ENCODE measurements at regions not wholly inside any gene's neighbourhood (a gene's known extent, or its start where the extent isn't known, plus 50 kb on each side); places are given as distances from the start of the nearest gene placed in this dataset.
A peak's percentile ranks its signal among the peaks of the same experiment; 100 is the strongest.
"Not testable (repeated sequence)": the region's sequence is repeated elsewhere in the genome, so short reads cannot be mapped to it uniquely, and the experiment has no call there.

DNA sequence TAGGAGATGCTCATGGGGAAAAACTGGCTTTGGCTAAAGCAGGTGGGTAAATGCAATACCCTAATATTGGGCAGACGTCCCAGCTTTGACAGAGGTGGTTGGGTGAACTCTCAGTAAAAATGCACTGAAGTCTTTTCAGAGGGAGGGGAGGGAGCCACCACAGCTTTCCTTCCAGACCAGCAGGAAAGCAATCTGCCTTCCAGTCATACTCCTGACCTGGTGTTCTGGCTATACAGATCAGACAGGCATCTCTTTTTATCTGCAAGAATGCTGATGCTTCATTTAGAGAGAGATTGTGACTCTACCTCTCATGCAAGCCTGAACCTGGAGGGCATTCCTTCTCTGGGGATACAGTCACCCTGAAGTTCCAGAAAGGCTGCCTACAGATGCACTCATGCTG, 52.6 kb upstream of the ICA1 start:
- Histone ChIP-seq H3K27me3 (ENCODE audit: control insufficient read depth in 1 of 2, insufficient read depth in 2 of 2, low read length in 2 of 2) (no peaks in the 10 kb centered on the region), H3K9ac (ENCODE audit: low read length in 2 of 2) (no peak overlapping the region), H3K4me3 (ENCODE audit: low read length in 2 of 2) (no peak overlapping the region), H3K9me3 (ENCODE audit: control insufficient read depth in 2 of 2, low read length in 2 of 2) (peaks cover 0 to 10% of the 10 kb centered on the region in 2 donors), H3K4me1 (ENCODE audit: control insufficient read depth, insufficient read depth, low read length) (no peaks in the 10 kb centered on the region), H3K27ac (ENCODE audit: low read length) (no peak overlapping the region), H3K36me3 (ENCODE audit: control insufficient read depth in 2 of 2, insufficient read depth in 2 of 2, low read length in 2 of 2) (no peaks in the 10 kb centered on the region)

DNA sequence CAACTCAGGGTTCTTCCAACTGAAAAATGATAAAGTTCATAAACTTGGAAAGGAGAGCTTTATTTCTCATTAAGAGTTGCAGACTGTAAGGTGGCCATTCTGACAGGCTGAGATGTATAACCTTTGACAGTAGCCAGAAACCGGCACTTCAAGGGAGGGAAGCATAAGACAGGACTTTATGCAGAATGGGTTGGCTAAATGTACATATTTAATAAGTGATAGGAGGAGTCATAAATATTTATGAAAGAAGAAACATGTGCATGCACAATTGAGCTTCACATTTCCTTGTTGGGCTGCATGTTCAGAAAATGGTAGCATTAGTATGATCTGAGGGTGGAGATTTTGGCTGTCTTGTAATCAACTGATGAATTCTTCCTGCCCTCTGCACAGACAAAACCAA, 57.1 kb upstream of the ICA1 start:
- Histone ChIP-seq H3K27ac (ENCODE audit: low read length) (no peak overlapping the region), H3K4me3 (ENCODE audit: low read length in 2 of 2) (no peak overlapping the region), H3K36me3 (ENCODE audit: control insufficient read depth in 2 of 2, insufficient read depth in 2 of 2, low read length in 2 of 2) (no peaks in the 10 kb centered on the region), H3K9ac (ENCODE audit: low read length in 2 of 2) (no peak overlapping the region), H3K4me1 (ENCODE audit: control insufficient read depth, insufficient read depth, low read length) (no peaks in the 10 kb centered on the region), H3K27me3 (ENCODE audit: control insufficient read depth in 1 of 2, insufficient read depth in 2 of 2, low read length in 2 of 2) (no peaks in the 10 kb centered on the region), H3K9me3 (ENCODE audit: control insufficient read depth in 2 of 2, low read length in 2 of 2) (peaks cover 0 to 10% of the 10 kb centered on the region in 2 donors)

DNA sequence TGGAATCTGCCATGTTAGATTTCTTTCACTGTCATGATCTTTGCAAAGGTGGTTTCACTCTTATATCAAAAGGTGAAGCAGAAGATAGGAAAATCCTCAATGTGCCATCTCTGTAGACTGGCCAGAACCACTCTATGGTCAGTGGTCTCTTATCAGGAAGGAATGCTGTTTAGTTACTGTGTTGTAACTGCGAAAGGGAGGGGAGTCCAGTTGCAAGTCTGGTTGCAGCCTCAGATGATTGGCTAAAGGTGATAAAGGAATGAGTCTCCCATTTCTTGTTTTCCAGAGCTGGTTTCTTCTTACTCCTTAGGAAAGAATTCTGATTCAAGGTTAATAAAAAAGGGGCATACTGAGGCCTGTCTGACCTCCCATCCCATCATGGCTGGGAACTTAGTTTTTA, 58.2 kb upstream of the ICA1 start:
- Histone ChIP-seq H3K9ac (ENCODE audit: low read length in 2 of 2) (no peak overlapping the region), H3K4me1 (ENCODE audit: control insufficient read depth, insufficient read depth, low read length) (no peaks in the 10 kb centered on the region)

DNA sequence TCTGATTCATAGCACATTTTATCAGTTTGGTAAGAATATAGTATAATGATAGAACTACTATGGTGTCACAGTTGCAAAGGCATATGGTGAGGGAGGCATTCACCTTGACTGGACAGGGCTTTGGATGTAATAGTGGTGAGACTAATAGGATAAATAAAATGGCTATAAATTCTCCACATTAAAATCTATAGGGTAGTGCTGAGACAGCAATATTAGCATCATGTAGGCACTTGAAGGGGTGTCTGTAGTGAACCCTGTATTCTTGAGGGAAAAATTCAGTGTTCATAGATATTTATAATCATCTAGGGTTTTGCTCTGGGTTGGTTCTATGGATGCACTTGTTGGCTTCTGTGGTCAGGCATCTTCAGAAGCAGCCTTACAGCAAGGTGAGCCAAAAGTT, 59.3 kb upstream of the ICA1 start:
- no peaks in the 10 kb centered on the region for H3K9me3 ChIP-seq (ENCODE audit: control insufficient read depth in 2 of 2, low read length in 2 of 2)

More for the DNA sequence above, 58.2 kb upstream of the ICA1 start:
- Histone ChIP-seq H3K27me3 (ENCODE audit: control insufficient read depth in 1 of 2, insufficient read depth in 2 of 2, low read length in 2 of 2) (no peaks in the 10 kb centered on the region), H3K27ac (ENCODE audit: low read length) (no peak overlapping the region), H3K4me3 (ENCODE audit: low read length in 2 of 2) (no peak overlapping the region), H3K36me3 (ENCODE audit: control insufficient read depth in 2 of 2, insufficient read depth in 2 of 2, low read length in 2 of 2) (no peaks in the 10 kb centered on the region), H3K9me3 (ENCODE audit: control insufficient read depth in 2 of 2, low read length in 2 of 2) (peaks cover 0 to 2% of the 10 kb centered on the region in 2 donors)

DNA sequence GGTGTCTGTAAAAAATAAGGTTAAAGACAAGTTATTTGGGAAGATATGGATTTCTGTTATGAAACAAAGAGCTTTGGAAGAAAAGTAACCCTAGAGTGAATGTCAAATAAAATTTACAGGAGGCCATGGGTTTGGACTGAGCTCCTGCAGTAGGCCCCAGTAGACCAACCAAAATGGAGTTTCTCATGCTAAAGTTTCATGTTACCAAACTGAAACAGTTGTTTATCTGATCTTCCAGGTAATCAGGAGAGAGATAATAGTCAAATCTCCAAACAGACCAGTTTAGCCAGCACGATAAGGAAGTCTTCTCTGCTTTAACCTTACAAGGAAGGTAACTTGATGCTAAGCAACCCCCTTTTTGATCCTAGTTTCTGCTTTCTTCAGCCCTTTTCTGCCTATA, 60.7 kb upstream of the ICA1 start:
- no peaks in the 10 kb centered on the region for H3K27me3 ChIP-seq (ENCODE audit: control insufficient read depth in 1 of 2, insufficient read depth in 2 of 2, low read length in 2 of 2)
- no peak overlapping the region for H3K27ac ChIP-seq (ENCODE audit: low read length)
- no peak overlapping the region for H3K9ac ChIP-seq (ENCODE audit: low read length in 2 of 2)
- H3K36me3 ChIP-seq (ENCODE audit: control insufficient read depth in 2 of 2, insufficient read depth in 2 of 2, low read length in 2 of 2): no peaks in the 10 kb centered on the region
- no peak overlapping the region for H3K4me3 ChIP-seq (ENCODE audit: low read length in 2 of 2)
- H3K4me1 ChIP-seq (ENCODE audit: control insufficient read depth, insufficient read depth, low read length): no peaks in the 10 kb centered on the region
- H3K9me3 ChIP-seq (ENCODE audit: control insufficient read depth in 2 of 2, low read length in 2 of 2): no peaks in the 10 kb centered on the region

More for the DNA sequence above, 59.3 kb upstream of the ICA1 start:
- H3K27me3 ChIP-seq (ENCODE audit: control insufficient read depth in 1 of 2, insufficient read depth in 2 of 2, low read length in 2 of 2): no peaks in the 10 kb centered on the region
- H3K4me3 ChIP-seq (ENCODE audit: low read length in 2 of 2): no peak overlapping the region
- no peaks in the 10 kb centered on the region for H3K4me1 ChIP-seq (ENCODE audit: control insufficient read depth, insufficient read depth, low read length)
- no peak overlapping the region for H3K9ac ChIP-seq (ENCODE audit: low read length in 2 of 2)
- H3K36me3 ChIP-seq (ENCODE audit: control insufficient read depth in 2 of 2, insufficient read depth in 2 of 2, low read length in 2 of 2): no peaks in the 10 kb centered on the region
- H3K27ac ChIP-seq (ENCODE audit: low read length): no peak overlapping the region

DNA sequence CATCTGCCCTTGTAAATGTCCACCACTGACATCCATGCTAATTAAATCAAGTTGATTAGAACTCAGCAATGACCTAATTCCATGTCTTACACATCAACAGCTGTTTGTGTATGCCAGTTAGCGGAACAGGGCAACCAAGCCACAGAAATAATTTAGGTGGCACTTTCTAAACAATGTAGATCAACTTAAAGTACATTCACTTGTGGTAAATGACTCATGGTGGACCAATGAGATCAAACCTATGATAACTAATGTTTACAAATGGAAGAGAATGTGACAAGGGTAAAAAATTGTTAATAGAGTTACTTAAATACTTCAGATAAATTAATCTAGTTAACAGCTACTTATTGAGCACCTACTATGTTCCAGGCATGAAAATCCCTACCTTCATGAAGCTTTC, 63.1 kb upstream of the ICA1 start:
- Histone ChIP-seq H3K9me3 (ENCODE audit: control insufficient read depth in 2 of 2, low read length in 2 of 2) (no peaks in the 10 kb centered on the region), H3K27me3 (ENCODE audit: control insufficient read depth in 1 of 2, insufficient read depth in 2 of 2, low read length in 2 of 2) (no peaks in the 10 kb centered on the region), H3K4me1 (ENCODE audit: control insufficient read depth, insufficient read depth, low read length) (no peaks in the 10 kb centered on the region), H3K4me3 (ENCODE audit: low read length in 2 of 2) (no peak overlapping the region), H3K36me3 (ENCODE audit: control insufficient read depth in 2 of 2, insufficient read depth in 2 of 2, low read length in 2 of 2) (no peaks in the 10 kb centered on the region), H3K9ac (ENCODE audit: low read length in 2 of 2) (no peak overlapping the region), H3K27ac (ENCODE audit: low read length) (no peak overlapping the region)

DNA sequence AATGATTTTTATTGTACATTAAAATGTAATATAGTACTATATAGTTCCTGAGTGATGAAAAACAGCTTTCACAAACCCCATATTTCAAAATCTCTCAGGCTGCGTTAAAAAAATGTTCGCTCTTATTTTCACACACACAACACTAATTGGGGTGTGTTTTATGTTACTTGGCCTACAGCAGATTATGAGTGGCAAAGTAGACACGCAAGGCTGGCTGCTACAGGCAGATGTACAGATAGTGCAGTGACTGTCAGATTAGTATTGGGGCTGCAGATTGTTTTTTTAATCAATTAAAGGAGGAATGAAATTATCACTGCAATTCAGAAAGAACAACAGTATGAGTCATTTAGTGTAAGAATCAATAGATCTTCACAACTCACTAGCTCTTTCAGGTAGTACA, 65.2 kb upstream of the ICA1 start:
- Histone ChIP-seq H3K27me3 (ENCODE audit: control insufficient read depth in 1 of 2, insufficient read depth in 2 of 2, low read length in 2 of 2) (no peaks in the 10 kb centered on the region), H3K36me3 (ENCODE audit: control insufficient read depth in 2 of 2, insufficient read depth in 2 of 2, low read length in 2 of 2) (no peaks in the 10 kb centered on the region), H3K9ac (ENCODE audit: low read length in 2 of 2) (no peak overlapping the region), H3K4me3 (ENCODE audit: low read length in 2 of 2) (no peak overlapping the region), H3K9me3 (ENCODE audit: control insufficient read depth in 2 of 2, low read length in 2 of 2) (no peaks in the 10 kb centered on the region), H3K27ac (ENCODE audit: low read length) (no peak overlapping the region), H3K4me1 (ENCODE audit: control insufficient read depth, insufficient read depth, low read length) (no peaks in the 10 kb centered on the region)

DNA sequence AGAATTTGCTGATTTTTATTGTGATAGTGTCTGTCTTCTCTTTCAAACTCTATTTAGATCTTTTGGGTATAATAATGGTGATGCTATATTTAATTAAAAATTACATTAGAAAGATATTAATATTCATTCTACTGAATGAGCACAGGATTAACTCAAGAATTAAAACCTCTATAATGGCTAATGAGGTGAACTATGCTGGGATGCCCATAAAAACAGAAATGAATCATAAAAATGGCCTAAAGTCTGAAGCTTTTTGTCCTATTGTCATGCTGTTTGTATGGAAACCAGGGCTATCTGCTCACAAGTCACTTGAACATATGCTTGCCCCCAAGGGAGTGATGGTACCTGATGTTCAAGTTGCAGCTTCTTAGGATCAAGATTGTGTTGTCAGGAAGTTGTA, 76.2 kb upstream of the ICA1 start:
- Histone ChIP-seq H3K27ac (ENCODE audit: low read length) (no peak overlapping the region), H3K27me3 (ENCODE audit: control insufficient read depth in 1 of 2, insufficient read depth in 2 of 2, low read length in 2 of 2) (no peaks in the 10 kb centered on the region), H3K9ac (ENCODE audit: low read length in 2 of 2) (no peak overlapping the region), H3K9me3 (ENCODE audit: control insufficient read depth in 2 of 2, low read length in 2 of 2) (no peaks in the 10 kb centered on the region), H3K4me1 (ENCODE audit: control insufficient read depth, insufficient read depth, low read length) (no peaks in the 10 kb centered on the region), H3K4me3 (ENCODE audit: low read length in 2 of 2) (no peak overlapping the region), H3K36me3 (ENCODE audit: control insufficient read depth in 2 of 2, insufficient read depth in 2 of 2, low read length in 2 of 2) (no peaks in the 10 kb centered on the region)

DNA sequence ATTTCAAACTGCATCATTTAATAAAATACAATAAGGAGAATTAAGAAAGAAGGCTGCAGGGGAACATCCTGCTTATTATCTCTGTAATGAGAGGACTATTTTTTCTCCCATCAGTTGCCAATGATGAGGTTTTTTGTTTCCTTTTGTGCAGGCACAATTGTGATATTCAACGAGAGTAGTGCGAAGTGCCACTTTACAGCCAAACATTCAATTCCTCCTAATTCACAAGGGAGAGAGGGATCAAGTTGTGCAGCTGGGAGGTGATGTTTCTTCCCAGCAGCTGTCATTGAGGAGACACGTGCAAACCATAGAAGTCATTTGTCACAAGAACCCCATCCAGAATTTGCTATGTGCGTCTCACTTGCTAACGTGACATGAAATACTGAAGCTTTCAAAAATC, 81.6 kb upstream of the ICA1 start:
- no peaks in the 10 kb centered on the region for H3K27me3 ChIP-seq (ENCODE audit: control insufficient read depth in 1 of 2, insufficient read depth in 2 of 2, low read length in 2 of 2)
- no peaks in the 10 kb centered on the region for H3K36me3 ChIP-seq (ENCODE audit: control insufficient read depth in 2 of 2, insufficient read depth in 2 of 2, low read length in 2 of 2)
- H3K27ac ChIP-seq (ENCODE audit: low read length): no peak overlapping the region
- H3K4me3 ChIP-seq (ENCODE audit: low read length in 2 of 2): peak overlapping the region in 1 of 2 donors; percentile 4
- no peaks in the 10 kb centered on the region for H3K4me1 ChIP-seq (ENCODE audit: control insufficient read depth, insufficient read depth, low read length)
- no peak overlapping the region for H3K9ac ChIP-seq (ENCODE audit: low read length in 2 of 2)
- H3K9me3 ChIP-seq (ENCODE audit: control insufficient read depth in 2 of 2, low read length in 2 of 2): peaks cover 0 to 2% of the 10 kb centered on the region in 2 donors

DNA sequence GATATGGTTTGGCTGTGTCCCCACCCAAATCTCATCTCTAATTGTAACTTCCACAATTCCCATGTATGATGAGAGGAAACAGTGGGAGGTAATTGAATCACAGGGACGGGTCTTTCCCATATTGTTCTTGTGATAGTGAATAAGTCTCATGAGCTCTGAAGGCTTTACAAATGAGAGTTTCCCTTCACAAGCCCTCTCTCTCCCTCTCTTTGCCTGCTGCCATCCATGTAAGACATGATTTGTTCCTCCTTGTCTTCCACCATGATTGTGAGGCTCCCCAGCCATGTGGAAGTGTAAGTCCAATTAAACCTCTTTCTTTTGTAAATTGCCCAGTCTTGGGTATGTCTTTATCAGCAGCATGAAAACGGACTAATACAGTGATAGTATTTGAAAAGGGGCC, 85.4 kb upstream of the ICA1 start:
- H3K9ac ChIP-seq (ENCODE audit: low read length in 2 of 2); H3K27me3 ChIP-seq (ENCODE audit: control insufficient read depth in 1 of 2, insufficient read depth in 2 of 2, low read length in 2 of 2); H3K27ac ChIP-seq (ENCODE audit: low read length); H3K4me3 ChIP-seq (ENCODE audit: low read length in 2 of 2); H3K4me1 ChIP-seq (ENCODE audit: control insufficient read depth, insufficient read depth, low read length); H3K36me3 ChIP-seq (ENCODE audit: control insufficient read depth in 2 of 2, insufficient read depth in 2 of 2, low read length in 2 of 2); H3K9me3 ChIP-seq (ENCODE audit: control insufficient read depth in 2 of 2, low read length in 2 of 2): not testable (repeated sequence)

DNA sequence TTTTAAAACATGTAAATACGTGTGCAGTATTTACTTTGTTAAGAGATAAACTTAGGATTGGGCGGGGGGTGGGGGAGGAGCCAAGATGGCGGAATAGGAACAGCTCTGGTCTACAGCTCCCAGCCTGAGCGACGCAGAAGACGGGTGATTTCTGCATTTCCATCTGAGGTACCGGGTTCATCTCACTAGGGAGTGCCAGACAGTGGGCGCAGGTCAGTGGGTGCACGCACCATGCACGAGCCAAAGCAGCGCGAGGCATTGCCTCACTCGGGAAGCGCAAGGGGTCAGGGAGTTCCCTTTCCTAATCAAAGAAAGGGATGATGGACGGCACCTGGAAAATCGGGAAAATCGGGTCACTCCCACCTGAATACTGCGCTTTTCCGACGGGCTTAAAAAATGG, 81.8 kb upstream of the NXPH1 start:
- not testable (repeated sequence) for H3K4me1 ChIP-seq (ENCODE audit: control insufficient read depth, insufficient read depth, low read length); H3K36me3 ChIP-seq (ENCODE audit: control insufficient read depth in 2 of 2, insufficient read depth in 2 of 2, low read length in 2 of 2); H3K27ac ChIP-seq (ENCODE audit: low read length); H3K9me3 ChIP-seq (ENCODE audit: control insufficient read depth in 2 of 2, low read length in 2 of 2); H3K27me3 ChIP-seq (ENCODE audit: control insufficient read depth in 1 of 2, insufficient read depth in 2 of 2, low read length in 2 of 2); H3K9ac ChIP-seq (ENCODE audit: low read length in 2 of 2); H3K4me3 ChIP-seq (ENCODE audit: low read length in 2 of 2)

DNA sequence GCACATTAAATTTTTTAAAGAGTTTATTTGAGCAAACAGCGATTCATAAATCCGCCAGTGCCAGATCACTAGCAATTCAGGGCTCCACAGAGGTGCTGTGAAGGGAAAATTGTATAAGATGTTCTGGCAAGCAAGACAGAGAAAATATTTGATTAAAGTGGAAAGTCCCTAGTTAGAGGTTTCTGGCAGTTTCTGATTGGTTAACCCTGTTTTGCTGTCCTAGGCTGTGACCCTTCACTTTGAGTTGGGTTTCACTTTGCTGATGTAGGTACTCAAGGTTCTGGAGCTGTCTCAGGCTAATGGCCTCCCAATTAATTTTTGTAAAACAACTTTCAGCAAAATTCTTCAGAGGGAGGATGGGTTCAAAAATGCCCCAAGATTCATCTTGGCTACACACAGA, 79.4 kb upstream of the NXPH1 start:
- Histone ChIP-seq H3K9ac (ENCODE audit: low read length in 2 of 2) (no peak overlapping the region), H3K27ac (ENCODE audit: low read length) (no peak overlapping the region), H3K4me3 (ENCODE audit: low read length in 2 of 2) (no peak overlapping the region), H3K36me3 (ENCODE audit: control insufficient read depth in 2 of 2, insufficient read depth in 2 of 2, low read length in 2 of 2) (no peaks in the 10 kb centered on the region), H3K27me3 (ENCODE audit: control insufficient read depth in 1 of 2, insufficient read depth in 2 of 2, low read length in 2 of 2) (no peaks in the 10 kb centered on the region), H3K9me3 (ENCODE audit: control insufficient read depth in 2 of 2, low read length in 2 of 2) (peaks cover 0 to 4% of the 10 kb centered on the region in 2 donors), H3K4me1 (ENCODE audit: control insufficient read depth, insufficient read depth, low read length) (no peaks in the 10 kb centered on the region)

Measured in stomach smooth muscle (tissue), 2 donors.